Loucy (cell line): ENCODE measurements at regions not wholly inside any gene's neighbourhood (a gene's known extent, or its start where the extent isn't known, plus 50 kb on each side); places are given as distances from the start of the nearest gene placed in this dataset.

Source experiments
- H2AFZ ChIP-seq: fragments of 200-600 bp; sonication (generic); 2 replicates; pipeline ENCODE4 v1.6.0; 2016; ENCODE audit warnings: antibody characterized with exemption, mild to moderate bottlenecking, low read length, moderate library complexity
- H3F3A ChIP-seq: fragments of 200-600 bp; 2 replicates; pipeline ENCODE4 v1.6.0; 2016; ENCODE audit warnings: antibody characterized with exemption, low read depth, mild to moderate bottlenecking
- H3K27me3 ChIP-seq: fragments of 200-600 bp; sonication (generic); 2 replicates; pipeline ENCODE4 v1.6.1; 2014; ENCODE audit warnings: low read length, mild to moderate bottlenecking; ENCODE audit not compliant: insufficient read depth, poor library complexity, severe bottlenecking
- H3K36me3 ChIP-seq: fragments of 200-600 bp; sonication (generic); 2 replicates; pipeline ENCODE4 v1.6.1; 2016; ENCODE audit warnings: low read length; ENCODE audit not compliant: insufficient read depth
- H3K4me1 ChIP-seq: fragments of 200-600 bp; sonication (generic); 2 replicates; pipeline ENCODE4 v1.5.1; 2014; ENCODE audit warnings: low read length, mild to moderate bottlenecking; ENCODE audit not compliant: insufficient read depth, poor library complexity, severe bottlenecking
- H3K4me2 ChIP-seq: fragments of 200-600 bp; sonication (generic); 2 replicates; pipeline ENCODE4 v1.6.0; 2014; ENCODE audit warnings: antibody characterized with exemption, low read length, low read depth, mild to moderate bottlenecking; ENCODE audit not compliant: poor library complexity, severe bottlenecking
- H3K4me3 ChIP-seq: fragments of 200-600 bp; sonication (generic); 2 replicates; pipeline ENCODE4 v1.5.1; 2014; ENCODE audit warnings: low read length, mild to moderate bottlenecking, mixed read lengths; ENCODE audit not compliant: poor library complexity, severe bottlenecking
- H3K79me2 ChIP-seq: fragments of 200-600 bp; sonication (generic); 2 replicates; pipeline ENCODE4 v1.6.1; 2014; ENCODE audit warnings: low read length; ENCODE audit not compliant: insufficient read depth
- H3K9ac ChIP-seq: fragments of 200-600 bp; sonication (generic); 2 replicates; pipeline ENCODE4 v1.6.0; 2014; ENCODE audit warnings: mild to moderate bottlenecking, low read depth, low read length, moderate library complexity; ENCODE audit not compliant: poor library complexity, severe bottlenecking
- H3K9me2 ChIP-seq: fragments of 200-600 bp; sonication (generic); replicated peaks from 2 replicates; pipeline ENCODE4 v1.6.1; 2016; ENCODE audit warnings: low read depth, low read length, mixed read lengths
- H3K9me3 ChIP-seq: fragments of 200-600 bp; sonication (generic); 2 replicates; pipeline ENCODE4 v1.6.1; 2014; ENCODE audit warnings: mild to moderate bottlenecking, antibody characterized with exemption, low read length, low read depth; ENCODE audit not compliant: insufficient read depth
- H4K20me1 ChIP-seq: fragments of 200-600 bp; sonication (generic); 2 replicates; pipeline ENCODE4 v1.6.0; 2014; ENCODE audit warnings: antibody characterized with exemption, low read length, mild to moderate bottlenecking; ENCODE audit not compliant: insufficient read depth, poor library complexity, severe bottlenecking
- EZH2phosphoT487 ChIP-seq: fragments of 200-600 bp; IDR thresholded peaks from 2 replicates; pipeline ENCODE4 v1.6.1; 2018; ENCODE audit warnings: antibody characterized with exemption, mild to moderate bottlenecking, moderate library complexity, borderline replicate concordance
- TF ChIP-seq, protein P1 (sequence below): fragments of 200-600 bp; sonication (generic); conservative IDR thresholded peaks from 2 replicates; pipeline ENCODE4 v1.5.1; 2014; ENCODE audit warnings: mild to moderate bottlenecking, antibody characterized with exemption, low read length

DNA sequence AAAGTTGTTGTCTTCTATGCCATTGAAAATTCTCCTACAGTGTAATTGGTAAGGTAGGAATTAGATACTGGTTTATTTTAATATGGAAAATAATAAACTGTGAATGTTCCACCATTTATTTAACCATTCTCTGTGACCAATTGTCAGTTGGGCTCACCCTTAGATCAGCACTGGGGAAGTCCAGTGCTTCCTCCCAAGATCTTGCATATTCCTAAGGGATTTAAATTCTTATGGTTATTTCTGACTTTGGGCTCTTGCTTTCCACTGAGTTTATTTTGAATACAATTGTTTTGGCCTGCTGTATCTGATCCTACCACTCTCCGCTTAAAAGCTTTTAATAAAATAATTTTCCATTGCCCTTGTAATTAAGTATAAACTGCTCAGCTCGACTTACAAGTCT is 137.4 kb downstream of the OR2K2 start:
- Histone ChIP-seq H3K4me1 (no peaks in the 10 kb centered on the region), H3F3A (no peaks in the 10 kb centered on the region), H4K20me1 (no peaks in the 10 kb centered on the region), H3K9ac (no peak overlapping the region), H3K79me2 (no peaks in the 10 kb centered on the region), H3K4me2 (no peak overlapping the region), H2AFZ (no peak overlapping the region), H3K4me3 (no peak overlapping the region), H3K9me2 (no peaks in the 10 kb centered on the region), H3K36me3 (no peaks in the 10 kb centered on the region), H3K27me3 (no peaks in the 10 kb centered on the region), H3K9me3 (no peaks in the 10 kb centered on the region; the same call in 1 of the 2 replicates)
- TF ChIP-seq, protein P1, sequence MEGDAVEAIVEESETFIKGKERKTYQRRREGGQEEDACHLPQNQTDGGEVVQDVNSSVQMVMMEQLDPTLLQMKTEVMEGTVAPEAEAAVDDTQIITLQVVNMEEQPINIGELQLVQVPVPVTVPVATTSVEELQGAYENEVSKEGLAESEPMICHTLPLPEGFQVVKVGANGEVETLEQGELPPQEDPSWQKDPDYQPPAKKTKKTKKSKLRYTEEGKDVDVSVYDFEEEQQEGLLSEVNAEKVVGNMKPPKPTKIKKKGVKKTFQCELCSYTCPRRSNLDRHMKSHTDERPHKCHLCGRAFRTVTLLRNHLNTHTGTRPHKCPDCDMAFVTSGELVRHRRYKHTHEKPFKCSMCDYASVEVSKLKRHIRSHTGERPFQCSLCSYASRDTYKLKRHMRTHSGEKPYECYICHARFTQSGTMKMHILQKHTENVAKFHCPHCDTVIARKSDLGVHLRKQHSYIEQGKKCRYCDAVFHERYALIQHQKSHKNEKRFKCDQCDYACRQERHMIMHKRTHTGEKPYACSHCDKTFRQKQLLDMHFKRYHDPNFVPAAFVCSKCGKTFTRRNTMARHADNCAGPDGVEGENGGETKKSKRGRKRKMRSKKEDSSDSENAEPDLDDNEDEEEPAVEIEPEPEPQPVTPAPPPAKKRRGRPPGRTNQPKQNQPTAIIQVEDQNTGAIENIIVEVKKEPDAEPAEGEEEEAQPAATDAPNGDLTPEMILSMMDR = no peak
- TF ChIP-seq EZH2phosphoT487 = no peak

DNA sequence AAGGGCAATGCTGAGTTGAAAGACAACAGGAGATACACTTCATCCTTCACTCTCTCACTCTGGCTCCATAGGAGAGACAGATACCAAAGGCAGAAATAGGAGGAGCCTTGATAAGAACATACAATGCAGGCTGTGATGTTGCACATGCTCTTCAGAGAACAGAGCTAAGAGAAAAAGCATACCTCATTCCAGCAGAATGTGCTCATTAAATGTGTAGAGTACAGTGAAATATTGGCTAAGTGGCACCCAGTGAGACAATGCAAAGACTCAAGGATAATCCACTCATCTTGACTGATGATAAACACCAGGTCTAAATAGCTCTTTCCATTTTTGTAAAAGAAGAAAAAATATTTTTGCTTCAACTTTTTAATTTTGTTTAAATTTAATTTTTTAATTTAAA is 139.7 kb downstream of the OR2K2 start:
- H3K9me3 ChIP-seq = no peaks in the 10 kb centered on the region
- no peaks in the 10 kb centered on the region for H3F3A ChIP-seq
- H3K36me3 ChIP-seq = no peaks in the 10 kb centered on the region
- no peaks in the 10 kb centered on the region for H3K9me2 ChIP-seq
- no peaks in the 10 kb centered on the region for H3K4me1 ChIP-seq
- no peaks in the 10 kb centered on the region for H3K27me3 ChIP-seq
- H3K4me2 ChIP-seq = no peak overlapping the region
- H3K79me2 ChIP-seq = no peaks in the 10 kb centered on the region
- H3K4me3 ChIP-seq = no peak overlapping the region
- no peak for TF ChIP-seq EZH2phosphoT487
- TF ChIP-seq, protein P1 = no peak
- H4K20me1 ChIP-seq = no peaks in the 10 kb centered on the region
- H2AFZ ChIP-seq = no peak overlapping the region
- H3K9ac ChIP-seq = no peak overlapping the region

DNA sequence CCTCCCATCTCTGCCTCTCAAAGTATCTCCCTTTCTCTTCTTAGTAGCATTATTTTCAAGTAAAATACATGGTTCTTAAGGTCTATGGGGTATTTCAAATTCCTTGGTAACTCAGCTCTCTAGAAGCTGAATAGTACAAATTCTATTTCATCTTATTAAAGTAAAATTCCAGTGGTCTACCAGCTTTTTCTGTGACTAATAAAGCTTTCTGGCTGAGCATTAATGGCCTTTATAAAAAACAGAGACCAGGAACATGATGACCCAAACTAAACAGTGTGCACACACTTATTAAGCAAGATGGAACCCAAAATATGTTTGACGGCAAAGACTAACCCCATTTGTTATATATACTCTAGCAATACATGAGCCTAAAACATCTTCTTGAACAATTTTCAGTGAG is 142.6 kb downstream of the OR2K2 start:
- Histone ChIP-seq H3K4me1 (no peaks in the 10 kb centered on the region), H3K4me2 (no peak overlapping the region), H3K36me3 (no peaks in the 10 kb centered on the region), H2AFZ (no peak overlapping the region), H3K79me2 (no peaks in the 10 kb centered on the region), H3K4me3 (no peak overlapping the region), H4K20me1 (no peaks in the 10 kb centered on the region), H3K9me2 (no peaks in the 10 kb centered on the region), H3K9me3 (no peaks in the 10 kb centered on the region), H3F3A (no peaks in the 10 kb centered on the region), H3K27me3 (no peaks in the 10 kb centered on the region), H3K9ac (no peak overlapping the region)
- TF ChIP-seq EZH2phosphoT487 = no peak
- TF ChIP-seq, protein P1 = no peak
